ENCODE measurements at regions not wholly inside any gene's neighbourhood (a gene's known extent, or its start where the extent isn't known, plus 50 kb on each side); places are given as distances from the start of the nearest gene placed in this dataset.

DNA sequence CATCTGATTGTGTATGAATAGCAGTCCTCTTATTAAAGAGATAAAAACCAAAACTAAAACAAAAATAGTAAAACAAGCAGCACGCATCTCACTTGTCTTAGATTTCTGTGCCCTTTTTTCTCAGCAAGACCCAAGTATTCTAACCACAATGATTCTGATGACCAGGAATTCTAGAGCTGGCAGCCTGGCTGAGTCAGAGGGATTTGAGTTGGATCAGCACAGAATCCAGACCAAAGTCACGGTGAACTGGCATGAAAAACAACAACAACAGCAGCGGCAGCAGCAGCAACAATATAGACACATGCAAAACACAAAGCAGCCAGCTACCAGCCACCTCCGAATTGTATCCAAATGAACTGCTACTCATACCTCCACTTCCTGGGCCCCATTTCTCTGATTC lies 360.5 kb downstream of the KCNRG start:
- ATAC-seq = no peak
- Mint-ChIP-seq H3K4me3 (no peak overlapping the region), H3K27me3 (no peaks in the 10 kb centered on the region), H3K4me1 (peaks cover 16% of the 10 kb centered on the region), H3K36me3 (peaks cover 7% of the 10 kb centered on the region), H3K27ac (peak overlapping the region; percentile 36), H3K9me3 (peaks cover 6% of the 10 kb centered on the region)

DNA sequence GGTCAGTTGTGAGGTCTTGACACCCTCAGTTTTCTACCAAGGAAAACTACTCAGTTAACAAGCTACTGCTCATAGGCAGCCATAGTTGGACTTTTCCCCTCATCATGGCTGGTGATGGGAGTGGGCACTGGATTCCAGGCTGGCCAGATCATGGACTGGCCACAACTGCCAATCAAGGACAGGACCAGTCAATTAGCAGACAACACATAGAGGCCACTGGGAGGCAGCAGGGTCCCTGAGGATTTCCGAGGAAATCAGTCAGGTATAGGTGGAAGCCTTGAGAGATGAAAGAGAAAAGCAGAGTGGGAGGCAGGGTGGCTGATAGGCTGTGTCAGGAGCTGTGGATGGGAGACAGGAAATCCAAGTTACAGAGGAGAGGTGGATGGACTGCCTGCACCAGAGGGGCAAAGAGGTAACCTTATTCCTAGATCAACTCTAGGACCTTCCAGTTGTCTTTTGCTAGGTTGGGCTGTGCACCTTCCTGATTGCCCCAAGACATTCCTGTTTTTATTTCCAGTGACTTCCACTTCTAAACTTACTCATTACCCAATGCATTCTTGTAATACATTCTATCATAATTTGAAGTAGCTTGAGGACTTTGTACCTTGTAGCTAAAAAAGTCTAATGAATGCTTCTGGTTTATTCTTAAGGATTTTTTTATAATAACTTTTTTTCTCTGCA lies 361.8 kb downstream of the KCNRG start:
- no peaks in the 10 kb centered on the region for H3K27me3 Mint-ChIP-seq
- no peak overlapping the region for H3K4me3 Mint-ChIP-seq
- peaks cover 13% of the 10 kb centered on the region for H3K36me3 Mint-ChIP-seq
- no peak overlapping the region for H3K27ac Mint-ChIP-seq
- peaks cover 4% of the 10 kb centered on the region for H3K4me1 Mint-ChIP-seq
- ATAC-seq = no peak
- peaks cover 8% of the 10 kb centered on the region for H3K9me3 Mint-ChIP-seq

DNA sequence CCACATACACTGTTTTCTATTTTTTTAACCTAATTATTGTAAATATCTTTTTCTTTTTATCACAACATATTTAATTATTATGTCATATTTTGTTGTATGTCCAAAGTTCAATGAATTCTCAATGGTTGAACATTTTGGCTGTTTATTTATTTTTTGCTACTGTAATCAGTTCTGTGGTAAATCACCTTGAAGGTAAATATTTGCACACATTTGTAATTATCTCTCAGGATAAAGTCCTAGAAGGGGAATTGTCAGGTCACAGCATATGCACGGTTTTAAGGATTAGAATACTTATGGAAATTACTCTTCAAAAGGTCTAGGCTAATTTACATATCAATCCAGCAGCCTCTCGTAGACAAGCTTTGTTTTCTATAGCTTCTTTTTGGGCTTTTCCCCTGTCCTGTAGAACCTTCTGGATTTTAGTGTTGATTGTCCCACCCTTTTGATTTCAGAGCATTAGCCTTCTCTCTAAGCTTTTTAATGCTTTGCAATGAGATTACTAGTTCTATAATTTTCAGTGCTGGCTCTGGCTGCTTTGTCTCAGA lies 362.6 kb downstream of the KCNRG start:
- Mint-ChIP-seq H3K4me3 (no peak overlapping the region), H3K27me3 (no peaks in the 10 kb centered on the region), H3K4me1 (peaks cover 4% of the 10 kb centered on the region), H3K9me3 (peaks cover 12% of the 10 kb centered on the region), H3K27ac (no peak overlapping the region), H3K36me3 (peaks cover 19% of the 10 kb centered on the region)
- ATAC-seq = no peak

- no peak for ATAC-seq
- Mint-ChIP-seq H3K36me3 (peaks cover 20% of the 10 kb centered on the region), H3K27ac (no peak overlapping the region), H3K27me3 (no peaks in the 10 kb centered on the region), H3K4me3 (no peak overlapping the region), H3K9me3 (peaks cover 13% of the 10 kb centered on the region), H3K4me1 (peaks cover 4% of the 10 kb centered on the region)
Observed at GRCh38 chr13:50378509-50379044, 363.3 kb downstream of the KCNRG start.

DNA sequence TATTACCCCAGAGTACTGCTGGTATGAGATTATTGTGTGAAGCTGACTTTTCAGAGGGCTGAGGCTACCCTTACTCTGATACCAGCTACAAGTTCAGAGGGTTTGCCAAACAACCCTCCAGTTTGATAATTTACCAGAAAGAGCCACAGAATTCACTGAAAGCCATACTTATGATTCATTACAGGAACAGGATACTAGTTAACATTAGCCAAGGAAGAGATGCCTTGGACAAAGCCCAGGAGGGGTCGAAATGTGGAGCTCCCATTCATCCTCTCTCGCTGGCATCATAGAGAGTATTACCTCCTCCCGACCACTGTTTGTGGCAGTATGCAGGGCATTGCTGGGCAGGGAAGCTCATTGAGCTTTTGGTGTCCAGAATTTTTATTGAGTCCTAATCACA lies 364.3 kb downstream of the KCNRG start:
- H3K9me3 Mint-ChIP-seq = peaks cover 13% of the 10 kb centered on the region

DNA sequence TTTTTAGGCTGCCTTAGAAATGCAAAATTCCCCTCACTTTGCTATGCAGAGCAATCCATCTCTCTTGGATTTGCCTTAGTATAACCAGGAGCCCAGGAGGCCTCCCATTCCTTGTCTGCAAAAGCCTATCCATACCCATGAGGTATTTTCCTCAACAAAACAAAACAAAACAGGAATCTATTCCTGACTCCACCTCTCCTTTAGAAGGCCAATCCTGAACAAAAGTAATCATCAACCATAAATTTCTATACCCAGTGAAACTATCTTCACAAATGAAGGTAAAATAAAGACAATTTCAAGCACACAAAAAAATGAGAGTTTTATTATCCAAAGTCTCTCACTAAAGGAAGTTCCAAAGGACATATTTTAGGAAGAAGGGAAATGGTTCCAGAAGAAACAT lies 365.7 kb downstream of the KCNRG start:
- no peak overlapping the region for H3K27ac Mint-ChIP-seq
- H3K36me3 Mint-ChIP-seq = peaks cover 20% of the 10 kb centered on the region
- H3K4me1 Mint-ChIP-seq = no peaks in the 10 kb centered on the region
- H3K4me3 Mint-ChIP-seq = no peak overlapping the region
- no peak for ATAC-seq
- no peaks in the 10 kb centered on the region for H3K27me3 Mint-ChIP-seq
- H3K9me3 Mint-ChIP-seq = peaks cover 13% of the 10 kb centered on the region

More for the DNA sequence above, 364.3 kb downstream of the KCNRG start:
- Mint-ChIP-seq H3K4me3 (no peak overlapping the region), H3K27ac (no peak overlapping the region), H3K27me3 (no peaks in the 10 kb centered on the region), H3K4me1 (peaks cover 4% of the 10 kb centered on the region), H3K36me3 (peaks cover 20% of the 10 kb centered on the region)
- no peak for ATAC-seq

DNA sequence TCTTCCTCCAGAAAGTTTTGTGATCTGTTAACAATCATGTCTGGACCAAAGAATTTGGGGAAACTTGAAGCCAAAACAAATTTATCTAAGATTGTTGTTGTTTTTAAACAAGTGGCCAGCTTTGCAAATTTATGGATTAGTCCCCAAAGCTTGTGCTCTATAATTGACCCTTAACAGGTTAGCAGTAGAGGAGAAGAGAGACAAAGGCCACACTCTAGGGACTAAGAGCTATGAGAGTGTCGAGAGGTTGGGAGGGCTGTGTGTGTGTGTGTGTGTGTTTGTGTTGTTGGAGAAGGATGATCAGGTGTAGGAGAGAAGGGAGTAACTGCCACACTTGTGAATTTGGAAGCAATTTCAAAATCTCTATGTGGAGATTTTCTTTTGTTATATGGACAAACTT lies 367.3 kb downstream of the KCNRG start:
- Mint-ChIP-seq H3K27me3 (no peaks in the 10 kb centered on the region), H3K9me3 (peaks cover 13% of the 10 kb centered on the region), H3K36me3 (peaks cover 20% of the 10 kb centered on the region), H3K27ac (no peak overlapping the region), H3K4me3 (no peak overlapping the region), H3K4me1 (peaks cover 9% of the 10 kb centered on the region)
- no peak for ATAC-seq

DNA sequence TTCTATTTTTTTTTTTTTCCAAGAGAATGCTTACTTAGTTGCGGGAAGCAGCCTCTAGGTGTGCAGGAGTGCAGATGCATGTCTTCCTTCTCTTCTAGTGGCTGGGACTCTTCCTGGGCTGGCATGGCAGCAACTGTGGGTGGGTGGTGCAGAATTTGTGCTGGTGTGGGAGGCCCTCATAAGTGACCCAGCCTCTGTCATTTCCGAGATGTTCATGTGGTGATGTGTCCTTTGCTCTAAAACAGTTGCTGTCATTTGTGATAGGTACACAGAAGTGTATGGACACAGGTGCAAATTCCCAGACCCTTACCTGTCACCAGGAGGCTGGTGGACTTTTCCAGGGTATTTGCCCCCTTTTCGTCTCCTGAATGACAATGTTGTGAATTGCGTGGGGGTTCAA lies 367.7 kb downstream of the KCNRG start:
- Mint-ChIP-seq H3K4me3 (no peak overlapping the region), H3K27ac (no peak overlapping the region), H3K4me1 (peaks cover 9% of the 10 kb centered on the region), H3K27me3 (no peaks in the 10 kb centered on the region), H3K9me3 (peaks cover 13% of the 10 kb centered on the region), H3K36me3 (peaks cover 20% of the 10 kb centered on the region)
- ATAC-seq = no peak

GRCh38 chr13:50384724-50385123 lies 369.5 kb downstream of the KCNRG start:
- H3K27ac Mint-ChIP-seq = no peak overlapping the region
- H3K4me3 Mint-ChIP-seq = no peak overlapping the region
- H3K9me3 Mint-ChIP-seq = peaks cover 13% of the 10 kb centered on the region
- H3K4me1 Mint-ChIP-seq = peaks cover 9% of the 10 kb centered on the region
- no peak for ATAC-seq
- H3K27me3 Mint-ChIP-seq = no peaks in the 10 kb centered on the region
- H3K36me3 Mint-ChIP-seq = peaks cover 20% of the 10 kb centered on the region

DNA sequence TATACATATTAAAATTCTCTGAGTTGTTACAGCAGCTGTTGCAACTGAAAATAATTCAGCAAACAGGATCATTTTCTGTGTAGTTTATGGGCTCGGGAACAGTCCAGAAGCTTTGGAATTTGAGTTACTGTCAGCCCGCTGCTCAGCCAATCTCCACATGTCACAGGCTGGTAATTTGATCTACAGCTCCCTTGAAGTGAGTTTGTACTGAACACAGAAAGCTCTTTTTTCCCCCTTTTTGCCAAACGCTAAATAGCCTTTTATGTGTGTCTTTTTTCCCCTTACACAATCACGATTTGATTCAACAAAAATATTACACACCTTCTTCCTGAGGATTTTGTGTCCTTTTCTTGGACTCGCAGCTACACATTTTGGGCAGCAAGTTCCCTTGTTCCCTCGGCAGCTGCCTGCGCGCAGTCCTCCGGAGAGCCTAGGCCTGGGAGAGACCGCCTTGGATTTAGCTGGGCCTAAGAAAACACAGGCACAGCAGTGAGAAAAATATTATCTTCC lies 371.4 kb downstream of the KCNRG start:
- peak overlapping the region; percentile 50 for H3K27ac Mint-ChIP-seq
- H3K4me3 Mint-ChIP-seq = no peak overlapping the region
- peaks cover 14% of the 10 kb centered on the region for H3K4me1 Mint-ChIP-seq
- H3K27me3 Mint-ChIP-seq = no peaks in the 10 kb centered on the region
- H3K36me3 Mint-ChIP-seq = peaks cover 7% of the 10 kb centered on the region
- H3K9me3 Mint-ChIP-seq = peaks cover 5% of the 10 kb centered on the region
- ATAC-seq = no peak

DNA sequence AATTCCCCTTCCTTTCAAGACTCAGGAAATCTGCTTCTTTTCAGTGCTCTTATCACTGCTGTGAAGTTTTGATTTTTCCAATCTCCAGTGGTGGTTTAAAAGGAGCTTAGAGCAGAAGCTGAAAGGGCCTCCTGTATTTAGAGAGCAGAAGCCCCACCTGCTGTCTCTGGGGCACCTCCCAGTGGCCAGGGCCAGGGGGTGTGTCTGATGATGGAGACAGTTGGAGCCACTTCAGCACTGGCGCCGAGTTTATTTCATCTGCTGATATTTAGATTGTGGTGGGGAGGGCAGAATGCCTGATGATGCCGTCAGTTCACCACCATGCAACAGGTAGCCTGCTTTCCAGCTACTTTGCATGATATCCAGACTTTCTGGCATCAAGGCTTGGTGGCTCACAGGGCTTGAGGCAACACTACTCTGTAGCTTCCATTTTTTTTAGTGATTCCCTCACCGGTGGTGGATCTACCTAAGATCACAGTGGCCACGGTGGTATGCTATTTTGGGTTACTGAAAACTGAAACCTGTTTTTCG lies 371.9 kb downstream of the KCNRG start:
- peaks cover 5% of the 10 kb centered on the region for H3K9me3 Mint-ChIP-seq
- no peak overlapping the region for H3K4me3 Mint-ChIP-seq
- H3K27ac Mint-ChIP-seq = peak overlapping the region; percentile 50
- peak; percentile 53 for ATAC-seq
- peaks cover 7% of the 10 kb centered on the region for H3K36me3 Mint-ChIP-seq
- no peaks in the 10 kb centered on the region for H3K27me3 Mint-ChIP-seq
- H3K4me1 Mint-ChIP-seq = peaks cover 14% of the 10 kb centered on the region

GRCh38 chr13:50388481-50388880 lies 373.2 kb downstream of the KCNRG start:
- Mint-ChIP-seq H3K9me3 (no peaks in the 10 kb centered on the region), H3K27me3 (no peaks in the 10 kb centered on the region), H3K4me3 (no peak overlapping the region), H3K4me1 (peaks cover 14% of the 10 kb centered on the region), H3K27ac (no peak overlapping the region), H3K36me3 (no peaks in the 10 kb centered on the region)
- no peak for ATAC-seq

- no peak for ATAC-seq
- Mint-ChIP-seq H3K4me3 (no peak overlapping the region), H3K27ac (no peak overlapping the region), H3K27me3 (no peaks in the 10 kb centered on the region), H3K4me1 (peaks cover 14% of the 10 kb centered on the region), H3K36me3 (no peaks in the 10 kb centered on the region), H3K9me3 (no peaks in the 10 kb centered on the region)
Observed at GRCh38 chr13:50389726-50390125, 374.5 kb downstream of the KCNRG start.

GRCh38 chr13:50390503-50391248 lies 375.4 kb downstream of the KCNRG start:
- no peaks in the 10 kb centered on the region for H3K27me3 Mint-ChIP-seq
- peak overlapping the region; percentile 19 for H3K27ac Mint-ChIP-seq
- ATAC-seq = no peak
- peaks cover 14% of the 10 kb centered on the region for H3K4me1 Mint-ChIP-seq
- no peaks in the 10 kb centered on the region for H3K36me3 Mint-ChIP-seq
- no peaks in the 10 kb centered on the region for H3K9me3 Mint-ChIP-seq
- no peak overlapping the region for H3K4me3 Mint-ChIP-seq

- Mint-ChIP-seq H3K4me3 (no peak overlapping the region), H3K27me3 (no peaks in the 10 kb centered on the region), H3K36me3 (no peaks in the 10 kb centered on the region), H3K27ac (no peak overlapping the region), H3K4me1 (peaks cover 5% of the 10 kb centered on the region), H3K9me3 (no peaks in the 10 kb centered on the region)
- no peak for ATAC-seq
Observed at GRCh38 chr13:50392977-50393376, 377.7 kb downstream of the KCNRG start.
